DOHH2 (cell line): ENCODE measurements at regions not wholly inside any gene's neighbourhood (a gene's known extent, or its start where the extent isn't known, plus 50 kb on each side); places are given as distances from the start of the nearest gene placed in this dataset.

Source experiments
- EZH2phosphoT487 ChIP-seq: fragments of 200-600 bp; sonication (generic); IDR thresholded peaks from 2 replicates; pipeline ENCODE4 v1.6.1; 2017; ENCODE audit warnings: borderline replicate concordance, mild to moderate bottlenecking, antibody characterized with exemption, low read length, moderate library complexity, mixed read lengths
- TF ChIP-seq, protein P1 (sequence below): fragments of 200-600 bp; sonication (generic); IDR thresholded peaks from one replicate; pipeline ENCODE4 v1.5.1; 2014; ENCODE audit warnings: antibody characterized with exemption, mild to moderate bottlenecking, low read depth, low read length; ENCODE audit not compliant: poor library complexity, severe bottlenecking

- TF ChIP-seq, protein P1, sequence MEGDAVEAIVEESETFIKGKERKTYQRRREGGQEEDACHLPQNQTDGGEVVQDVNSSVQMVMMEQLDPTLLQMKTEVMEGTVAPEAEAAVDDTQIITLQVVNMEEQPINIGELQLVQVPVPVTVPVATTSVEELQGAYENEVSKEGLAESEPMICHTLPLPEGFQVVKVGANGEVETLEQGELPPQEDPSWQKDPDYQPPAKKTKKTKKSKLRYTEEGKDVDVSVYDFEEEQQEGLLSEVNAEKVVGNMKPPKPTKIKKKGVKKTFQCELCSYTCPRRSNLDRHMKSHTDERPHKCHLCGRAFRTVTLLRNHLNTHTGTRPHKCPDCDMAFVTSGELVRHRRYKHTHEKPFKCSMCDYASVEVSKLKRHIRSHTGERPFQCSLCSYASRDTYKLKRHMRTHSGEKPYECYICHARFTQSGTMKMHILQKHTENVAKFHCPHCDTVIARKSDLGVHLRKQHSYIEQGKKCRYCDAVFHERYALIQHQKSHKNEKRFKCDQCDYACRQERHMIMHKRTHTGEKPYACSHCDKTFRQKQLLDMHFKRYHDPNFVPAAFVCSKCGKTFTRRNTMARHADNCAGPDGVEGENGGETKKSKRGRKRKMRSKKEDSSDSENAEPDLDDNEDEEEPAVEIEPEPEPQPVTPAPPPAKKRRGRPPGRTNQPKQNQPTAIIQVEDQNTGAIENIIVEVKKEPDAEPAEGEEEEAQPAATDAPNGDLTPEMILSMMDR, result no peak
- TF ChIP-seq EZH2phosphoT487, result no peak
Observed at GRCh38 chr10:71090801-71091200, 121.6 kb upstream of the UNC5B start.
